ENCODE measurements at regions not wholly inside any gene's neighbourhood (a gene's known extent, or its start where the extent isn't known, plus 50 kb on each side); places are given as distances from the start of the nearest gene placed in this dataset.
"Not testable (repeated sequence)": the region's sequence is repeated elsewhere in the genome, so short reads cannot be mapped to it uniquely, and the experiment has no call there.

- in situ Hi-C loops (cut with HindIII; ENCODE audit: low sequenced_read_pairs): no loop called here
These were observed 90.0 kb upstream of the TNP1 start for GRCh38 chr2:216949700-216950413.

GRCh38 chr2:216947055-216947454, 87.2 kb upstream of the TNP1 start:
- in situ Hi-C loops (cut with HindIII; ENCODE audit: low sequenced_read_pairs): no loop called here

- in situ Hi-C loops (cut with HindIII; ENCODE audit: low sequenced_read_pairs): no loop called here
These were observed 84.9 kb upstream of the TNP1 start for GRCh38 chr2:216944733-216945132.

DNA sequence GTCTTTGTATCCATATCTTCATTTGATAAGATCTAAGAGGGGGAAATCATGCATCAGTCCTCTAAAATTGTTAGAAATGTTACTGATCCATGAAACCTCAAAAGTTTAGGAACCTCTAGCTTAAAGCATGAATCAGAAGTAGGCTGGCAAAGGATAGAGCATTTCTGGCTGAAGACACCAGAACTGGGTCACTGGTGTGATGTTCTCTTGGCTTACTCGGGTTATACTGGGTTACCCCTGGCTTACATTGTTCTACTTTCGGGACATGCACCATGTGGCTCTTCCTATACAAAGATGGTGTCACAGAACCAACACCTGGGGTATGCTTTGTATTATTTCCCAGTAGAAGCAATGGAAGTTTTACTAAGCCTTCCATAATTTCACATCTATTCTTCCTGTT, 83.2 kb upstream of the TNP1 start:
- in situ Hi-C loops (cut with HindIII; ENCODE audit: low sequenced_read_pairs): no loop called here

DNA sequence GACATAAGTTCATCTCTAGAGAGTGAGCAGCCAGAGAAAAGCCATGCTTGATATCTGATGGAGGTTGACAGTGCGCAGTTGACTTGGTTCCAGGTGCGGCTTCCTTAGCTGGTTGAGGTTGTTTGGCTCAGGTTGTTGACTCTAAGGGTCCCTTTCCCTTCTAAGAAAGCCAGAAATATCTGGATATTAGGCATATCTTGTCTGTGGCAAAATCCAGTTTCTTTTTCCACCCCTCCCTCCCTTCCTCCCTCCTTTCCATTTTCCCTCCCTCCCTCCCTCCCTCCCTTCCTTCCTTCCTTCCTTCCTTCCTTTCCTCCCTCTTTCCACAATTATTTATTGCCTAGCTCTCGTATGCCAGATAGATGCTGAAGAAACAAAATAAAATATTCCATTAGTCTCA, 82.6 kb upstream of the TNP1 start:
- in situ Hi-C loops (cut with HindIII; ENCODE audit: low sequenced_read_pairs): no loop called here

DNA sequence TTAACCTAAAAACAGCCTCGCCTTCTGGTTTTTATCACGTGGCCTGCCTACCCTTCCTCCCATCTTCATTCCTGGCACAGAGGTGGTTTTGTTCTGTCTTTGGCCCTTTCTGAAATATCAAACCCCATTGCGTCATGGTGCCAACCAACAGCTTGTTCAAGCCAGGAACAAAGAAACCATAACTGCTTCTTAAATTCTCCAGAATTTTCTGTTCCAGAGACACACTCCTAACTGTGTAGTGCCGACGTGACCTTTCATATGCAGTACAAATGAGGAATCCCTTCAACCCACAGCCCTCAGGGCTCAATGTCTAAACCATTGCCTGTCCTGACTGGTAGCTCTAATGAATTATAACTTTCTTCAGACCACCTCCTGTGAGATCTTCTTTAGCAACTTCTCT, 82.2 kb upstream of the TNP1 start:
- in situ Hi-C loops (cut with HindIII; ENCODE audit: low sequenced_read_pairs): no loop called here

DNA sequence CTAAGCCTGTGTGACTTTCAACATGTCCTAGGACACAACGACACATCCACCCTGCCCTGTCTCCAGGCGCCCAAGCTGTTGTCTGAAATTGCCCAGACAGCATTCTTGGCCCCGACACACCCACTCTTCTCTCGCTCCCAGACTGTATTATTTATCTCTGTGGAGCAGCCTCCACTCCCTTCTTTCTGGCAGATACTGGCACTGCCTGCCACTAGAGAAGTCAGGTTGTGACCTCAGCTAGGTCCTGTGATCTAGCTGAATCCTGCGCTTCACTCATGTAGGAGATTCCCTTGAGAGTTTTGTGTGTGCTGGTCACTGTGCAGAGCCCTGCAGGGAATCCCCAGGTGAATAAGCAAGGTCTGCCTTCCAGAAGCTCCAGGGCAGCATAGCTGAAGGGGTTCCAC, 77.1 kb upstream of the TNP1 start:
- in situ Hi-C loops (cut with HindIII; ENCODE audit: low sequenced_read_pairs): no loop called here

DNA sequence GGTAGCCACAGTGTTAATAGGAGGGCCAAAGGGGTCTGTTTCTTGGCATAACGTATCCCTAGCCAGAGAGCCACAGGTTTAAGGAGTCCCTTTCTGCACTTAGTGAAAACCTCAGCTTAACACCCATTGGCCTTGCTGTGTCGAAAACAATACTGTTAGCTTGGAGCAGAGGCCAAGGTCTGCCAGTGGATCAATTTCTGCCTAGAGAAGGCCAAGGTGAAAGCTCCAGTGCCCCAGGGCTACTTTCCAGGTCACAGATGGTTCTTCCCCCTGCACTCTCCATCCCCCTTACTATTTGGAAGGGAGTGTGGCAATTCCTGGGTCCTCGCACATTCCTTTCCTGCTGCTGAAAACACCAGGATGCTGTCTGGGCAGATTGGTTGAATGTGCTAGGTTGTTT, 74.8 kb upstream of the TNP1 start:
- in situ Hi-C loops (cut with HindIII; ENCODE audit: low sequenced_read_pairs): no loop called here

GRCh38 chr2:216934151-216934550, 74.3 kb upstream of the TNP1 start:
- in situ Hi-C loops (cut with HindIII; ENCODE audit: low sequenced_read_pairs): no loop called here

GRCh38 chr2:216932863-216933548, 73.1 kb upstream of the TNP1 start:
- in situ Hi-C loops (cut with HindIII; ENCODE audit: low sequenced_read_pairs): no loop called here

DNA sequence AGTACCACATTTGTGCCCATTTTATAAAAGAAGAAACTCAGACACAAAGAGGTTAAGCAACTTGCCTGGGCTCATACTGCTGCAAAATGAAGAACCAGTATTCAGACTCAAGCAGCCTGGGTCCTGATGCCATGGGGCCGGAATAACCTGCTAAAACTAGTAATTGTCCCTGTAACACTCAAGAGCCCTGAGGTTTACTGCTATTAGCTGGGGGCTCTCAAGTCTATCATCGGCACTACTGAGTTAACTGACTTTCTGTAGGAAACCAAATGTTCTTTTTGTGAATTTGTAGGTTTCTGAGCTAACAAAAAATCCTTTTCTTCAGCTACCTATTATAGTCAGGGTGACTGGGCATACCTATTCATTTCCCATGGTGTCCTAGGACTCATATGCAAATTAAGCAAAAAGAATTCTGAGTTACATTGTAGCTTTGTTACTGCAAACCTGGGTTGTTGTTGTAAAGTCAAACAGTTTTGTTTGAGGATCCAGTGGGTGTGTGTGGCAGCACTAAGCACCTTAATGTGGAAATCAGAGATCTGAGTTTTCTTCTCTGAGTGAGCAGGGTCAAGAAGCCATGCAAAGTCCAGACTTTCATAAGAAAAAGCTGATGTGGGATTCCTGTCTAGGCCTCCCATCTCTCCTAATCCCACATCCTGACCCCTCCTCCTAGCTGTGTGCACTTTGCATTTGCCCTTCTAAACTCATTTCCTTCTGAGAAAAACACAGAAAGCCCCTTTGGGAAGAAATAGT, 72.4 kb upstream of the TNP1 start:
- in situ Hi-C loops (cut with HindIII; ENCODE audit: low sequenced_read_pairs): no loop called here

DNA sequence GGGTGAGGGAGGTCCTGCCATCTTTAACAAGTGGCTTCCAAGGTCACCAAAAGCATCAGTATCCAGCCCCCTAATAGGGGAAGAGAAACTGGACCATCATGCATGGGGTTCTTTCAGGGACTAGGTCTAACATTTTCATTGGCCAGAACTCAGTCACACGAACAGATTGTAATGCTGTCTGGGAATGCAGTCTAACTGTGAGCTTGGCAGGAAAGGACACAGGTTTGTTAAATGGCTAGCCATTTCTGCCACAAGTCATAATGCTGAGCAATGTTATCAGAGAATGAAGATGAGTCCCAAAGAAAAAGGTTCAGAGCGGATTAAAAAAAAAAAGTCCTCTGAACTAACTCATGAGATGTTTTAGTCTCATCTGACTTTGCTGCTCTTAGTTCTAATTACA, 70.9 kb upstream of the TNP1 start:
- in situ Hi-C loops (cut with HindIII; ENCODE audit: low sequenced_read_pairs): no loop called here

DNA sequence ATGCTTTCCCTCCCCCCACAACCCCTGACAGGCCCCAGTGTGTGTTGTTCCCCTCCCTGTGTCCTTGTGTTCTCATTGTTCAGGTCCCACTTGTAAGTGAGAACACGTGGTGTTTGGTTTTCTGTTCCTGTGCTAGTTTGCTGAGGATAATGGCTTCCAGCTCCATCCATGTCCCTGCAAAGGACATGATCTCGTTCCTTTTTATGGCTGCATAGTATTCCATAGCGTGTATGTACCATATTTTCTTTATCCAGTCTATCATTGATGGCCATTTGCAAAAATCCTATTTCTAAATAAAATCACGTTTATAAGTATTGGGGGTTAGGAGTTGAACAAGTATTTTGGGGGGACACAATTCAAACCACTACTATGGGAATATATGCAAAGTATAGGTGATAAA, 69.5 kb upstream of the TNP1 start:
- in situ Hi-C loops (cut with HindIII; ENCODE audit: low sequenced_read_pairs): not testable (repeated sequence)

- in situ Hi-C loops (cut with HindIII; ENCODE audit: low sequenced_read_pairs): no loop called here
These were observed 67.3 kb upstream of the TNP1 start for GRCh38 chr2:216927163-216927562.

GRCh38 chr2:216925636-216926366, 65.9 kb upstream of the TNP1 start:
- in situ Hi-C loops (cut with HindIII; ENCODE audit: low sequenced_read_pairs): no loop called here

DNA sequence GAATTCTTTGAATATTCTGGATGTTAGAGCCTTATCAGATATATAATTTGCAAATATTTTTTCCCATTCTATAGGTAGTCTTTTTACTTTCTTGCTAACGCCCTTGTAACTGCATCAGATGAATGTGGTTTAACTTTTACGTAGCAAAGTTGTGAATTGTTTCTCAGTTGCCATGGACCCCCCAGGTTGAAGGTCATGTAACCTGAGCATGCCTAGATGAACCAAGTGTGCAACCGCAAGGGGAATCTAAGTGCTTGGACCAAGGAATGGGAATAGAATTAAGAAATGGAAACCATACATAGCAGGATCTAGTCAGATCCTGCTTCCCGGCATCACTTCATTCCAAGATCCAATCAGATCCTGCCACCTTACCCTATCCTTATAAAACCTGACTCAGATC, 65.1 kb upstream of the TNP1 start:
- in situ Hi-C loops (cut with HindIII; ENCODE audit: low sequenced_read_pairs): no loop called here

DNA sequence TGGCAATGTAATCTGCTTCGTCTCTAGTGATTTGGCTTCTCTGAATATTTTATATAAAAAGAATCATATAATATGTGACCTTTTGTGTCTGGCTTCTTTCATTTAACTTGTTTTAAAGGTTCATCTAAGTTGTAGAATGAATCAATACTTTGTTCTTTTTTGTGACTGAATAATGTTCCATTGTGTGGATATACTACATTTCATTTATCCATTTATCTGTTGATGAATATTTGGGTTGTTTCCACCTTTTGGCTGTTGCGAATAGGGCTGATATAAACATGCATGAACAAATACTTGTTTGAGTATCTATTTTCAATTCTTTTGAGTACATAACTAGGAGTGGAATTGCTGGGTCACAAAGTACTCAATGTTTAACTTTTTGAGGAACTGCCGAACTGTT, 63.8 kb upstream of the TNP1 start:
- in situ Hi-C loops (cut with HindIII; ENCODE audit: low sequenced_read_pairs): no loop called here

GRCh38 chr2:216922175-216922780, 62.4 kb upstream of the TNP1 start:
- in situ Hi-C loops (cut with HindIII; ENCODE audit: low sequenced_read_pairs): no loop called here

DNA sequence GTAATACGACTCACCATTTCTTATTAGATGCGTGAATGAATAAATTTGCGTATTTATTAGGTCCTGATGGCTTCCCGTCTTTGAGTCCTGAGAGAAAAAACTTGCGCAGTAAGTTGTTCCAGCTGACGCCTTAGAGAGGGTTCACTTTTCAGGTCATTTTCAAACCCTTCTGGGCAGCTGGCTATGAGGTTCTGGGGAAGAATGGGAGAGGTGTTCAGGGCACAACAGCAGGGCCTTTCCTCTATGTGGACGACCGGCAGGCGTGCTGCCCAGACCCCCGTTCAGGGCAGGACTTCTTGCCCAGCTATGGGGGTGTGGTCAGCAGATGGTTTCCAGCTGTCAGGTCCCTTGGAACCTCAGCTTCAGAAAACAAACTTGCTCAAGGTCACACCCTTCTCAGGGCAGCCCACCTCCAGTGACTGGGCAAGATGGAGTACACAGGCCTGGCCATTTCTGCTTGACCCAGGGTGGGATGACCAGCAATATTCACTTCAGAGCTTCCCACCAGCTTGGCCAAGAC, 61.1 kb upstream of the TNP1 start:
- in situ Hi-C loops (cut with HindIII; ENCODE audit: low sequenced_read_pairs): no loop called here

- in situ Hi-C loops (cut with HindIII; ENCODE audit: low sequenced_read_pairs): no loop called here
These were observed 60.4 kb upstream of the TNP1 start for GRCh38 chr2:216920143-216920876.

Data from DLD1 (cell line).